NCI-H146 treated with DMSO at 0.1 percent for 48 hours (cell line): ENCODE measurements at regions not wholly inside any gene's neighbourhood (a gene's known extent, or its start where the extent isn't known, plus 50 kb on each side); places are given as distances from the start of the nearest gene placed in this dataset.
A peak's percentile ranks its signal among the peaks of the same experiment; 100 is the strongest.
"Not testable (repeated sequence)": the region's sequence is repeated elsewhere in the genome, so short reads cannot be mapped to it uniquely, and the experiment has no call there.

Experiments
- DNase-seq: peaks from one replicate; lab custom pipeline; 2025; ENCODE audit not compliant: unreplicated experiment; lab: John Stamatoyannopoulos, UW

DNA sequence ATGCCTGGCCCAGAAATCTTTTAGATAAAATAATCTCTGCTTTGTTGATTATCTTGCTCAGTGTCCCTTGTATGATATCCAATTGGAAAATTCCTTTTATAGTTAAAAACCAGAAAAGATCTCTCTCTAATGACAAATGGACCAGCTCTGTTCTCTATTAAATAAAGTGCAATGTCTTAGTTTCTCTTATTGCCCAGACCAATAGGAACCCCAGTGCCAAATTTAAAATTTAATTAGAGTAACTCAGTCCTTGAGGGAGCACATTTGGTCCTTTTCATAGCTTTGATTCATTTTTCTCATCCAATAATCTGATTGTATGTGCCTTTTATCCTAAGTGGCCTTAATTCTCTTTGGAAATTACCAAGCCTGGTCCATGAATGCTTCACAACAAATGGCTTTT is 158.9 kb upstream of the FOXK1 start:
- DNase-seq, result no peak

- DNase-seq, result no peak
Observed at GRCh38 chr7:4523873-4524272, 158.2 kb upstream of the FOXK1 start.

GRCh38 chr7:4525884-4526283 is 156.2 kb upstream of the FOXK1 start:
- DNase-seq, result no peak

GRCh38 chr7:4527988-4528636 is 154.0 kb upstream of the FOXK1 start:
- no peak for DNase-seq

- peak; percentile 98 for DNase-seq
Observed at GRCh38 chr7:4531236-4531635, 150.9 kb upstream of the FOXK1 start.

DNA sequence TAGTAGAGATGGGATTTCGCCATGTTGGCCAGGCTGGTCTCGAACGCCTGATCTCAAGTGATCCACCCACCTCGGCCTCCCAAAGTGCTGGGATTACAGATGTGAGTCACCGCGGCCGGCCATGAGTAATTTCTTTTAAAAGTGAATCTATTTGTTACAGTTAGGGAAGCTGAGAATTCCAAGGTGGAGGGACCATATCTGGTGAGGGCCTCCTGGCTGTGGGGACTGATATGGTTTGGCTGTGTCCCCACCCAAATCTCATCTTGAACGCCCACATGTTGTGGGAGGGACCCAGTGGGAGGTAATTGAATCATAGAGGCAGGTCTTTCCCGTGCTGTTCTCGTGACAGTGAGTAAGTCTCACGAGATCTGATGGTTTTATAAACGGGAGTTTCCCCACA is 148.8 kb upstream of the FOXK1 start:
- DNase-seq, result not testable (repeated sequence)

DNA sequence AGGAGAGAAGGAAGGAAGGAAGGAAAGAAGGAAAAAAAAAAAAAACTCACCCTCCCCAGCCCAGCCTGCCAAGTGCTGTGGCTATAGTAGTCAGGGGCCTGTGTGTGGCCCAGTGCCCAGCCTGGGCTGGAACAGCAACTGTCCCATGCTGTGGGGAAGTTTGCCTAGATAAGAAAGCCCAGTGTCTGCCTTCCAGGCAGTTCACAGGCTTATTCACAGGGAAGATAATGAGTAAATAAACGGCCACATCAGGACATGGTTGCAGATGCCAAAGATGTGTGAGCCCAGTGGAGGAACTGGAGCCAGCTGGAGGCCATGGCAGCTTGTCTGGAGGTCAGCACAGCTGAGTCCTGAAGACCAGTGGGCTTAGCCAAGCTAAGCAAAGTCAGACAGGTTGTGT is 132.4 kb upstream of the FOXK1 start:
- DNase-seq, result no peak

DNA sequence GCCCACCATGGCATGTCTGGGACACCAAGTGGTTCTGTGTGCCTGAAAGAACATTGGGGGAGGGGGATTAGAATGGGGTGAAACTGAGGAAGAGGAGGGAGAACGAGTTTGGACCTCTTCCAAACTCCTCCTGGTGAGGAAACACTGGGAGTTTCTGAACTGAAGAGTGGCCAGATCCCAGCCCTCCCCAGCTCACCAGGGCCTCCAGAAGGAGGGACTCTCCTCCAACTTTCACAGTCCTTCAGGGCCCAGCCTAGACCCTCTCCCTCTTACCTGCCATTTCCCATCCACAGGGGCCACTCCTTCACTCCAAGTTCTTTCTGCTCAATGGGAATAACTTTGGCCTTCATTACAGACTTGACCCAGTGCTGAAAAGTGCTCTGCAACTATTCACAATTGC is 132.0 kb upstream of the FOXK1 start:
- no peak for DNase-seq

DNA sequence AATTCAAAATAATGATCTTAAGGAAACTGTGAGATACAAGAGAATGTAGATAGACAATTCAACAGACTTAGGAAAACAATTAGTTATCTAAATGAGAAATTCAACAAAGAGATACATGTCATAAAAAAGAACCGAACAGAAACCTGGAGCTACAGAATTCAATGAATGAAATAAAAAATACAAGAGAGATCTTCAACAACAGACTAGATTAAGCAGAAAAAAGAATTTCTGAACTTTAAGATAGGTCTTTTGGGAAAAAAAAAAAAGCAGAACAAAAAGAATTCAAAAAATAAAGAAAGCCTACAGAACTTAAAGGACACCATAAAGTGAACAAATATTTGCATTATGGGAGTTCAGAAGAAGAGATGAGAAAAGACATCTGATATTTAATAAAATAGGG is 129.1 kb upstream of the FOXK1 start:
- no peak for DNase-seq

DNA sequence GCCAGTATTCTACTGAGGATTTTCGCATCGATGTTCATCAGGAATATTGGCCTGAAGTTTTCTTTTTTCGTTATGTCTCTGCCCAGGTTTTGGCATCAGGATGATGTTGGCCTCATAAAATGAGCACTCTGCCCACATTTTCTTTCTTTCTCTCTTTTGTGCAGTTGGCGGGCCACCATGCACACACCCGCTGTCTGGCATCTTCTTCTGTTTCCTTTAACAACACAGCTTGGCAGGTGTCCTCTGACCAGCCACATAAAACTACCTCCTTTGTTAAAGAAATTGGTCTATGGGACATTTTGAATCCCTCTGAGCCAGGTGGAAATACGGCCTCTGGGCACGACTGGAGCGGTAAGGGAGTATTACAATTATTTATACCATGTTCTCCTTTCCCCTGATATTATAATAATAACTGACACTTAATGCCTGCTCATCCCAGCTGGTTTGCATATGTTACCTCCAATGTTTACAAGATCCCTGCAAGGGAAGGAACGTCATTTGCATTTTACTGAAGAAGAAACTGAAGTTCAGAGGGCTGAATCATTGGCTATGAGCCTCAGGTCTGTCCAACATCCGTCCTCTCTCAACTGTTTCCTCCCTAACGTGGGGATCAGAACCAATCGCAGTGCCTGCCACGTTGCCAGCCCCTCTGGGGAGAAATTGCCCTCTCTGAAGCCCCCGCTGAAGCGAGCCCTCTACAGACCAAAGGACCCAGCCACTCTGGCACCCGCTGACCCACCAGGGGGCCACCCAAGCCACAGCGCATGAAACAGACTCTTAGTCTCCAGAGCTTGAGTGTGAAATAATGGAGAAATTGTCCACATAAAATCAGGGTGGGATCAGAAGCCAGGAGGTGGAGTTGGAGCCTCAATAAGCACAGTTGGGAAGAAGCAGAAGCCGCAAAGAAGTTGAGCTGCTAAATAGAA is 125.0 kb upstream of the FOXK1 start:
- DNase-seq, result no peak

GRCh38 chr7:4561795-4562194 is 120.3 kb upstream of the FOXK1 start:
- DNase-seq, result no peak

DNA sequence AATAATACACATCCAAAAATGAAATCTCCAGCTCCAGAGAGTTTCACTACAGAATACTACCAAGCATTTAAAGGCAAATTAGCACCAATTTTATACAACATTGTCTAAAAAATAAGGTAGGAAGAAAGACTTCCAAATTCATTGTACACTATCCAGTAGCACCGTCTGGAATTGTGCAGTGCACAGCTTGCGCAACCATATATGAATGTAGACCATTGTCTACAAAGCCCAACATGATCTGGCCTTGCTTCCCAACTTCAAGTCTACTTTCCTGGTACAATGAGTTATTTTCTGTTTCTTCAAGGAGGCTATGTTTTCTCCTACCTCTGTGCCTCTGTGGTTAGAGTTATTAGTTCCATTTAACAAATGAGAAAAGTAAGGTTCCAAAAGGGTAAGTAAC is 115.4 kb upstream of the FOXK1 start:
- no peak for DNase-seq

- no peak for DNase-seq
Observed at GRCh38 chr7:4574851-4575250, 107.2 kb upstream of the FOXK1 start.

DNA sequence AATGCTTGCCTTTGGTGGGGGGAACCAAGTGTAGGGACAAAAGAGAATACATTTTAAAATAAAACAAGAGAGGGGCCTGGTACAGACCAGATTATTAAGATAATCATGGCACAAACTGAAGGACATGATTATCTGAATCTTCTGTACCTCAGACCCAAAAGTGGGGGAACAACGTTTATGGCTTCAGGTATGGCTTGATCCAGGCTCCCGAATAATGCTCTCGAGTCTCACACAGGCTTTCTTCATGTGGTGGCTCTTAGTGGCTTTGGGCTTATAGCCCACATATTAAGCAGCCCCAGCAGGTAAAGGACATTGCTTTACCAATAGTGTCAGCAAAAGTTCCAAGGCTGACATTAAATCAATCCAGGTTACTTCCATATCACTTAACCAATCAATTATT is 106.8 kb upstream of the FOXK1 start:
- DNase-seq, result no peak

GRCh38 chr7:4602905-4603842 is 78.9 kb upstream of the FOXK1 start:
- DNase-seq, result no peak

DNA sequence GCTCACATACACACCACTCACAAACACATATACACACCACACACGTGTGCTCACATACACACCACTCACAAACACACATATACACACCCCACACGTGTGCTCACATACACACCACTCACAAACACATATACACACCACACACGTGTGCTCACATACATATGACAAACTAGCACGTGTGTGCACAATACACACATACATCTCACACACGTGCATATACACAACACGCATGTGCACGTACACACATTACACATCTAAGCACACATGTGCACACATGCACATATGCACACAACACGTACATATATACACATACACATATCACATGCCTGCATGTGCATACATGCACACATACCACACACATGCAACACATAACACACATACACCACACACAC is 78.3 kb upstream of the FOXK1 start:
- DNase-seq, result no peak

- no peak for DNase-seq
Observed at GRCh38 chr7:4604456-4604940, 77.6 kb upstream of the FOXK1 start.

DNA sequence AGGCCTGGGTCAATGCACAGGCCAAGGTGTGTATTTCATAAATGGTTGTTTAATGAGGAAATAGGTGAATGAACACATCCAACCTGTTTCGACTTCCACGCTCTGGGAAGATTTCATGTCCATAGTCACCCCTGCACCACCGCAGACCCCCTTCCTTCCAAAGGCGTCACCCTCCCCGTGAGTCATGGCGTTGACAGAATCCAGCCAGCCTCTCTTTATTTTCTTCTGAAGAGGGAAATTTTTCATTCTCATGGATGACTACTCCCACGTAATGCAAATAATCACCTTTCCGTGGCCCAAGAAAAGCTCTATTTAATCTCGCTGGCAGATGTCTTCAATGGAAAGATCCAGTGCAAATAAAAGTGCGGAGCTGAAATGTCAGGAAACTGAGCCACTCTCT is 75.3 kb upstream of the FOXK1 start:
- peak; percentile 26 for DNase-seq

- peak; percentile 26 for DNase-seq
Observed at GRCh38 chr7:4607311-4607729, 74.8 kb upstream of the FOXK1 start.

DNA sequence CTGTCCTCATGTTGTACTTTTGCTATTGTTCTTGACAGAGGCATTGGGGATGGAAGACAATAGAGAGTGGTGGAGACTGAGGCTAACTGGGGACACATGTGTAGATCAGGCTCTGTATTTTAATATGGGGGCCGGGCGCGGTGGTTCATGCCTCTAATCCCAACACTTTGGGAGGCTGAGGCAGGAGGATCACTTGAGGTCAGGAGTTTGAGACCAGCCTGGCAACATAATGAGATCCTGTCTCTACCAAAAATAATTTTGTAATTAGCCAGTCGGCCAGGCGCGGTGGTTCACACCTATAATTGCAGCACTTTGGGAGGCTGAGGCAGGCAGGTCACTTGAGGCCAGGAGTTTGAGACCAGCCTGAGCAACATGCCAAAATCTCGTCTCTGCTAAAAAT is 72.5 kb upstream of the FOXK1 start:
- DNase-seq, result not testable (repeated sequence)

GRCh38 chr7:4610768-4611467 is 71.2 kb upstream of the FOXK1 start:
- DNase-seq, result peak; percentile 53
